Smooth muscle cell (in vitro differentiated cells): ENCODE measurements at regions not wholly inside any gene's neighbourhood (a gene's known extent, or its start where the extent isn't known, plus 50 kb on each side); places are given as distances from the start of the nearest gene placed in this dataset.
"Not testable (repeated sequence)": the region's sequence is repeated elsewhere in the genome, so short reads cannot be mapped to it uniquely, and the experiment has no call there.

Source experiments
- DNase-seq: peaks from one replicate; lab custom pipeline; 2025; ENCODE audit not compliant: unreplicated experiment; lab: John Stamatoyannopoulos, UW
- H2AFZ ChIP-seq: fragments of 200-600 bp; sonication (generic); 2 replicates; pipeline ENCODE4 v1.6.0; 2016; ENCODE audit warnings: antibody characterized with exemption, low read depth, mild to moderate bottlenecking
- H3F3A ChIP-seq: fragments of 200-600 bp; sonication (generic); 2 replicates; pipeline ENCODE4 v1.6.0; 2017; ENCODE audit warnings: antibody characterized with exemption, low read depth
- H3K27ac ChIP-seq: fragments of 200-600 bp; sonication (generic); 2 replicates; pipeline ENCODE4 v1.5.1; 2016; ENCODE audit warnings: low read depth, mild to moderate bottlenecking
- H3K27me3 ChIP-seq: fragments of 200-600 bp; sonication (generic); 2 replicates; pipeline ENCODE4 v1.6.1; 2016; ENCODE audit warnings: low read depth, mild to moderate bottlenecking
- H3K36me3 ChIP-seq: fragments of 200-600 bp; sonication (generic); 2 replicates; pipeline ENCODE4 v1.5.1; 2016; ENCODE audit warnings: low read depth
- H3K4me1 ChIP-seq: fragments of 200-600 bp; sonication (generic); 2 replicates; pipeline ENCODE4 v1.5.1; 2016; ENCODE audit warnings: low read depth
- H3K4me2 ChIP-seq: fragments of 200-600 bp; sonication (generic); 2 replicates; pipeline ENCODE4 v1.6.0; 2016; ENCODE audit warnings: mild to moderate bottlenecking
- H3K4me3 ChIP-seq: fragments of 200-600 bp; sonication (generic); 2 replicates; pipeline ENCODE4 v1.5.1; 2016; ENCODE audit warnings: mild to moderate bottlenecking
- H3K79me2 ChIP-seq: fragments of 200-600 bp; sonication (generic); 2 replicates; pipeline ENCODE4 v1.6.0; 2016; ENCODE audit warnings: low read depth, mild to moderate bottlenecking
- H3K9ac ChIP-seq: fragments of 200-600 bp; sonication (generic); 2 replicates; pipeline ENCODE4 v1.6.0; 2016; ENCODE audit warnings: low read depth
- H3K9me3 ChIP-seq: fragments of 200-600 bp; sonication (generic); replicated peaks from 2 replicates; pipeline ENCODE4 v1.5.1; 2016; ENCODE audit warnings: low read depth
- H4K20me1 ChIP-seq: fragments of 200-600 bp; sonication (generic); 2 replicates; pipeline ENCODE4 v1.6.0; 2016; ENCODE audit warnings: low read depth
- CTCF ChIP-seq: fragments of 200-600 bp; sonication (generic); IDR thresholded peaks from 2 replicates; pipeline ENCODE4 v1.5.1; 2017; ENCODE audit warnings: borderline replicate concordance, mild to moderate bottlenecking, antibody characterized with exemption; ENCODE audit not compliant: insufficient read depth, poor library complexity, severe bottlenecking
- whole genome bisulfite sequencing: methylation state at CpG from one replicate; pipeline ENCODE4 v1.1.7; 2016; ENCODE audit warnings: low lambda C conversion rate; 5-methylcytosine and 5-hydroxymethylcytosine counted together

DNA sequence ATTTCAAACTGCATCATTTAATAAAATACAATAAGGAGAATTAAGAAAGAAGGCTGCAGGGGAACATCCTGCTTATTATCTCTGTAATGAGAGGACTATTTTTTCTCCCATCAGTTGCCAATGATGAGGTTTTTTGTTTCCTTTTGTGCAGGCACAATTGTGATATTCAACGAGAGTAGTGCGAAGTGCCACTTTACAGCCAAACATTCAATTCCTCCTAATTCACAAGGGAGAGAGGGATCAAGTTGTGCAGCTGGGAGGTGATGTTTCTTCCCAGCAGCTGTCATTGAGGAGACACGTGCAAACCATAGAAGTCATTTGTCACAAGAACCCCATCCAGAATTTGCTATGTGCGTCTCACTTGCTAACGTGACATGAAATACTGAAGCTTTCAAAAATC is 81.6 kb upstream of the ICA1 start:
- no peaks in the 10 kb centered on the region for H3F3A ChIP-seq
- no peak overlapping the region for H3K9ac ChIP-seq
- no peaks in the 10 kb centered on the region for H3K79me2 ChIP-seq
- 94% methylated on average over 5 of the region's 5 CpGs for WGBS
- no peak overlapping the region for H3K4me2 ChIP-seq
- no peaks in the 10 kb centered on the region for H4K20me1 ChIP-seq
- H3K27me3 ChIP-seq, result no peaks in the 10 kb centered on the region
- H3K4me1 ChIP-seq, result no peaks in the 10 kb centered on the region
- no peak for DNase-seq
- H3K36me3 ChIP-seq, result no peaks in the 10 kb centered on the region
- H3K27ac ChIP-seq, result no peak overlapping the region
- no peaks in the 10 kb centered on the region for H3K9me3 ChIP-seq
- H3K4me3 ChIP-seq, result no peak overlapping the region
- no peak for TF ChIP-seq CTCF
- H2AFZ ChIP-seq, result no peak overlapping the region

DNA sequence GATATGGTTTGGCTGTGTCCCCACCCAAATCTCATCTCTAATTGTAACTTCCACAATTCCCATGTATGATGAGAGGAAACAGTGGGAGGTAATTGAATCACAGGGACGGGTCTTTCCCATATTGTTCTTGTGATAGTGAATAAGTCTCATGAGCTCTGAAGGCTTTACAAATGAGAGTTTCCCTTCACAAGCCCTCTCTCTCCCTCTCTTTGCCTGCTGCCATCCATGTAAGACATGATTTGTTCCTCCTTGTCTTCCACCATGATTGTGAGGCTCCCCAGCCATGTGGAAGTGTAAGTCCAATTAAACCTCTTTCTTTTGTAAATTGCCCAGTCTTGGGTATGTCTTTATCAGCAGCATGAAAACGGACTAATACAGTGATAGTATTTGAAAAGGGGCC is 85.4 kb upstream of the ICA1 start:
- H3K4me3 ChIP-seq, H3K36me3 ChIP-seq: not testable (repeated sequence)

DNA sequence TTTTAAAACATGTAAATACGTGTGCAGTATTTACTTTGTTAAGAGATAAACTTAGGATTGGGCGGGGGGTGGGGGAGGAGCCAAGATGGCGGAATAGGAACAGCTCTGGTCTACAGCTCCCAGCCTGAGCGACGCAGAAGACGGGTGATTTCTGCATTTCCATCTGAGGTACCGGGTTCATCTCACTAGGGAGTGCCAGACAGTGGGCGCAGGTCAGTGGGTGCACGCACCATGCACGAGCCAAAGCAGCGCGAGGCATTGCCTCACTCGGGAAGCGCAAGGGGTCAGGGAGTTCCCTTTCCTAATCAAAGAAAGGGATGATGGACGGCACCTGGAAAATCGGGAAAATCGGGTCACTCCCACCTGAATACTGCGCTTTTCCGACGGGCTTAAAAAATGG is 81.8 kb upstream of the NXPH1 start:
- H2AFZ ChIP-seq, H3K4me1 ChIP-seq, H3K36me3 ChIP-seq, DNase-seq, H4K20me1 ChIP-seq, H3K4me3 ChIP-seq, H3K4me2 ChIP-seq, H3F3A ChIP-seq, H3K9ac ChIP-seq, H3K27ac ChIP-seq, H3K79me2 ChIP-seq, H3K27me3 ChIP-seq, H3K9me3 ChIP-seq: not testable (repeated sequence)
- 92% methylated on average over 20 of the region's 20 CpGs for WGBS

More for the DNA sequence above, 85.4 kb upstream of the ICA1 start:
- not testable (repeated sequence) for H3F3A ChIP-seq, H3K4me2 ChIP-seq, H4K20me1 ChIP-seq, H2AFZ ChIP-seq, H3K27me3 ChIP-seq, H3K79me2 ChIP-seq, H3K9me3 ChIP-seq, H3K27ac ChIP-seq, H3K4me1 ChIP-seq, H3K9ac ChIP-seq, DNase-seq
- WGBS, result 76% methylated on average over 2 of the region's 2 CpGs

DNA sequence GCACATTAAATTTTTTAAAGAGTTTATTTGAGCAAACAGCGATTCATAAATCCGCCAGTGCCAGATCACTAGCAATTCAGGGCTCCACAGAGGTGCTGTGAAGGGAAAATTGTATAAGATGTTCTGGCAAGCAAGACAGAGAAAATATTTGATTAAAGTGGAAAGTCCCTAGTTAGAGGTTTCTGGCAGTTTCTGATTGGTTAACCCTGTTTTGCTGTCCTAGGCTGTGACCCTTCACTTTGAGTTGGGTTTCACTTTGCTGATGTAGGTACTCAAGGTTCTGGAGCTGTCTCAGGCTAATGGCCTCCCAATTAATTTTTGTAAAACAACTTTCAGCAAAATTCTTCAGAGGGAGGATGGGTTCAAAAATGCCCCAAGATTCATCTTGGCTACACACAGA is 79.4 kb upstream of the NXPH1 start:
- H3F3A ChIP-seq, result no peaks in the 10 kb centered on the region
- no peak overlapping the region for H3K4me2 ChIP-seq
- no peak overlapping the region for H3K4me3 ChIP-seq
- no peaks in the 10 kb centered on the region for H4K20me1 ChIP-seq
- TF ChIP-seq CTCF, result no peak
- no peak for DNase-seq
- H3K27ac ChIP-seq, result no peak overlapping the region
- H3K27me3 ChIP-seq, result no peaks in the 10 kb centered on the region
- H2AFZ ChIP-seq, result no peak overlapping the region
- no peaks in the 10 kb centered on the region for H3K4me1 ChIP-seq
- H3K9me3 ChIP-seq, result no peaks in the 10 kb centered on the region
- no peak overlapping the region for H3K9ac ChIP-seq
- H3K36me3 ChIP-seq, result no peaks in the 10 kb centered on the region
- no peaks in the 10 kb centered on the region for H3K79me2 ChIP-seq
- 100% methylated on average over 2 of the region's 2 CpGs for WGBS

DNA sequence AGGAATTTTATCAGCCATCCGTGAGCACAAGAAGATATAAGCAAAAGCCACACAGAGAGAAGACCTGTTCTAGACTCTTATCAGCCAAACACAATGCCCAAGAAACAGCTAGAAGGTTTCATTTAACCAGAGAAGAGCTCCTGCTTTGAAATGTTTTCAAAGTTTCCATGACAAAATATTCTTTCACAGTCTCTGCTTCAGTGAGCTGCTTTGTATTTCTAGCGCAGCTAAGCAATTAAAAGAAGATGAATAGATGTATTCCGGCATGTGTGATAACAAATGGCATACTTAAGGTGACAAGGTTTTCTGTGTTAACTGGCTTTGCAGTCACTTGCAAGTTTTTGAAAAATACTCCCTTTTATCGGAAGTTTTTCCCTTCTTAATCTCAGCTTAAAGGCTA is 78.9 kb upstream of the NXPH1 start:
- no peaks in the 10 kb centered on the region for H3K79me2 ChIP-seq
- H4K20me1 ChIP-seq, result no peaks in the 10 kb centered on the region
- 91% methylated on average over 4 of the region's 4 CpGs for WGBS
- no peak for TF ChIP-seq CTCF
- H3K9ac ChIP-seq, result no peak overlapping the region
- H3F3A ChIP-seq, result no peaks in the 10 kb centered on the region
- H3K4me3 ChIP-seq, result no peak overlapping the region
- no peaks in the 10 kb centered on the region for H3K9me3 ChIP-seq
- H2AFZ ChIP-seq, result no peak overlapping the region
- no peaks in the 10 kb centered on the region for H3K36me3 ChIP-seq
- no peak overlapping the region for H3K27ac ChIP-seq
- H3K27me3 ChIP-seq, result no peaks in the 10 kb centered on the region
- no peak overlapping the region for H3K4me2 ChIP-seq
- no peaks in the 10 kb centered on the region for H3K4me1 ChIP-seq
- DNase-seq, result no peak
